ENCODE measurements at regions not wholly inside any gene's neighbourhood (a gene's known extent, or its start where the extent isn't known, plus 50 kb on each side); places are given as distances from the start of the nearest gene placed in this dataset.

- no peaks in the 10 kb centered on the region for H3K79me2 ChIP-seq (ENCODE audit: insufficient read depth, low read length)
- Mint-ChIP-seq H3K4me1 (0 out of 4 replicates have a peak, but pooled peaks cover 0 to 2% of the 10 kb centered on the region in 2 experiments), H3K27me3 (ENCODE audit: low read depth) (peaks cover 7% of the 10 kb centered on the region), H3K9me3 (peaks cover 34 to 45% of the 10 kb centered on the region in 2 experiments), H3K27ac (no peak overlapping the region), H3K4me3 (no peak overlapping the region), H3K36me3 (ENCODE audit: insufficient read depth in 1 of 3, low read depth in 3 of 3) (peaks cover 0 to 8% (median 0%) of the 10 kb centered on the region in 3 experiments; a peak in 2 of 7 replicates)
- H2BK120ac ChIP-seq (ENCODE audit: low read depth, low read length, poor library complexity, severe bottlenecking): no peak overlapping the region
- no peaks in the 10 kb centered on the region for H3K79me1 ChIP-seq (ENCODE audit: insufficient read depth, low read depth, low read length, poor library complexity, severe bottlenecking)
- no peaks in the 10 kb centered on the region for H3K27me3 ChIP-seq (ENCODE audit: insufficient read depth, low read length)
- H3K23me2 ChIP-seq (ENCODE audit: insufficient read length, low read depth, low read length, poor library complexity, severe bottlenecking): peaks cover 2% of the 10 kb centered on the region
- no peak overlapping the region for H4K91ac ChIP-seq (ENCODE audit: insufficient read length, low read depth, low read length)
- H2BK20ac ChIP-seq (ENCODE audit: low read depth, low read length, poor library complexity, severe bottlenecking): no peak overlapping the region
- no peak overlapping the region for H3K56ac ChIP-seq (ENCODE audit: insufficient read length, low read depth, low read length)
- no peak overlapping the region for H3K9ac ChIP-seq (ENCODE audit: extremely low read depth, insufficient read length, low read length)
- no peak overlapping the region for H3K23ac ChIP-seq (ENCODE audit: insufficient read length, low read depth, low read length)
- no peak overlapping the region for H2BK12ac ChIP-seq (ENCODE audit: insufficient read length, low read depth, low read length)
- WGBS (ENCODE audit: extremely low coverage, insufficient read length, low lambda C conversion rate): no CpG with 5 or more reads among the region's 2 CpGs
- no peak overlapping the region for H2BK15ac ChIP-seq (ENCODE audit: low read depth, low read length)
- no peak overlapping the region for H2BK5ac ChIP-seq (ENCODE audit: insufficient read length, low read length)
- no peak overlapping the region for H3K4ac ChIP-seq (ENCODE audit: low read depth, low read length)
- H3T11ph ChIP-seq (ENCODE audit: low read length): no peak overlapping the region
- no peak overlapping the region for H2AK5ac ChIP-seq (ENCODE audit: insufficient read length, low read length)
- H3K4me2 ChIP-seq (ENCODE audit: insufficient read depth, insufficient read length, low read length): no peak overlapping the region
- no peaks in the 10 kb centered on the region for H3K9me3 ChIP-seq (ENCODE audit: control insufficient read depth, low read depth, low read length)
- H3K14ac ChIP-seq (ENCODE audit: insufficient read depth, low read length): no peak overlapping the region
- no peak overlapping the region for H3K27ac ChIP-seq (ENCODE audit: insufficient read length, low read depth, low read length)
- no peak overlapping the region for H2AFZ ChIP-seq (ENCODE audit: low read length)
- DNase-seq: no peak
- TF ChIP-seq, protein P1, sequence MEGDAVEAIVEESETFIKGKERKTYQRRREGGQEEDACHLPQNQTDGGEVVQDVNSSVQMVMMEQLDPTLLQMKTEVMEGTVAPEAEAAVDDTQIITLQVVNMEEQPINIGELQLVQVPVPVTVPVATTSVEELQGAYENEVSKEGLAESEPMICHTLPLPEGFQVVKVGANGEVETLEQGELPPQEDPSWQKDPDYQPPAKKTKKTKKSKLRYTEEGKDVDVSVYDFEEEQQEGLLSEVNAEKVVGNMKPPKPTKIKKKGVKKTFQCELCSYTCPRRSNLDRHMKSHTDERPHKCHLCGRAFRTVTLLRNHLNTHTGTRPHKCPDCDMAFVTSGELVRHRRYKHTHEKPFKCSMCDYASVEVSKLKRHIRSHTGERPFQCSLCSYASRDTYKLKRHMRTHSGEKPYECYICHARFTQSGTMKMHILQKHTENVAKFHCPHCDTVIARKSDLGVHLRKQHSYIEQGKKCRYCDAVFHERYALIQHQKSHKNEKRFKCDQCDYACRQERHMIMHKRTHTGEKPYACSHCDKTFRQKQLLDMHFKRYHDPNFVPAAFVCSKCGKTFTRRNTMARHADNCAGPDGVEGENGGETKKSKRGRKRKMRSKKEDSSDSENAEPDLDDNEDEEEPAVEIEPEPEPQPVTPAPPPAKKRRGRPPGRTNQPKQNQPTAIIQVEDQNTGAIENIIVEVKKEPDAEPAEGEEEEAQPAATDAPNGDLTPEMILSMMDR (conservative IDR thresholded peaks at IDR 0.05): no peak
- no peak overlapping the region for H4K8ac ChIP-seq (replicated peaks; ENCODE audit: insufficient read length, low read depth, low read length)
- H3K4me1 ChIP-seq (ENCODE audit: insufficient read depth, low read length): no peaks in the 10 kb centered on the region
- H3K18ac ChIP-seq (ENCODE audit: insufficient read length, low read depth, low read length): no peak overlapping the region
- H4K5ac ChIP-seq (ENCODE audit: insufficient read length, low read depth, low read length): no peak overlapping the region
- H4K20me1 ChIP-seq (ENCODE audit: control insufficient read depth, insufficient read depth, insufficient read length): no peaks in the 10 kb centered on the region
Measured at GRCh38 chr10:124227988-124228387, 134.6 kb upstream of the CHST15 start.
